ENCODE measurements at regions not wholly inside any gene's neighbourhood (a gene's known extent, or its start where the extent isn't known, plus 50 kb on each side); places are given as distances from the start of the nearest gene placed in this dataset.

GRCh38 chr13:112236016-112236415 lies 140.1 kb upstream of the SPACA7 start:
- intact Hi-C loops (cut with DNase I; ENCODE audit: low total_unique reads): no loop called here
- Histone ChIP-seq H3K4me3 (no peak overlapping the region), H3K27me3 (no peaks in the 10 kb centered on the region), H3K4me1 (no peaks in the 10 kb centered on the region), H3K27ac (no peak overlapping the region), H3K36me3 (ENCODE audit: low read depth, missing control alignments) (no peaks in the 10 kb centered on the region), H3K9me3 (no peaks in the 10 kb centered on the region)
- DNase-seq: no peak
- WGBS, 2 donors: 70 to 86% methylated on average over 7 of the region's 7 CpGs
- TF ChIP-seq CTCF (IDR thresholded peaks at IDR 0.05) (no peak), POLR2A (IDR thresholded peaks at IDR 0.05) (no peak)

GRCh38 chr13:112236539-112237197 lies 139.5 kb upstream of the SPACA7 start:
- no peak for DNase-seq
- Histone ChIP-seq H3K27ac (no peak overlapping the region), H3K27me3 (no peaks in the 10 kb centered on the region), H3K4me1 (no peaks in the 10 kb centered on the region), H3K9me3 (no peaks in the 10 kb centered on the region), H3K4me3 (no peak overlapping the region), H3K36me3 (ENCODE audit: low read depth, missing control alignments) (no peaks in the 10 kb centered on the region)
- TF ChIP-seq CTCF (IDR thresholded peaks at IDR 0.05): no peak
- no peak for TF ChIP-seq POLR2A (IDR thresholded peaks at IDR 0.05)
- WGBS, 2 donors: 88 to 94% methylated on average over 11 of the region's 11 CpGs
- intact Hi-C loops (cut with DNase I; ENCODE audit: low total_unique reads): no loop called here

- intact Hi-C loops (cut with DNase I; ENCODE audit: low total_unique reads): no loop called here
- 93% methylated on average over 17 of the region's 18 CpGs; no CpG with 5 or more reads in 1 of the 2 donors for WGBS, 2 donors
Observed at GRCh38 chr13:112238436-112238995, 137.6 kb upstream of the SPACA7 start.

GRCh38 chr13:112240076-112240475 lies 136.1 kb upstream of the SPACA7 start:
- no peaks in the 10 kb centered on the region for H3K36me3 ChIP-seq (ENCODE audit: low read depth, missing control alignments)
- no peak overlapping the region for H3K4me3 ChIP-seq
- DNase-seq: peak; percentile 15
- no peaks in the 10 kb centered on the region for H3K9me3 ChIP-seq
- H3K27ac ChIP-seq: no peak overlapping the region
- intact Hi-C loops (cut with DNase I; ENCODE audit: low total_unique reads): no loop called here
- WGBS, 2 donors: 35 to 57% methylated on average over 6 of the region's 6 CpGs
- H3K4me1 ChIP-seq: no peaks in the 10 kb centered on the region
- no peak for TF ChIP-seq CTCF (IDR thresholded peaks at IDR 0.05)
- TF ChIP-seq POLR2A (IDR thresholded peaks at IDR 0.05): no peak
- no peaks in the 10 kb centered on the region for H3K27me3 ChIP-seq

More at GRCh38 chr13:112238436-112238995, 137.6 kb upstream of the SPACA7 start:
- Histone ChIP-seq H3K4me3 (no peak overlapping the region), H3K36me3 (ENCODE audit: low read depth, missing control alignments) (no peaks in the 10 kb centered on the region), H3K9me3 (no peaks in the 10 kb centered on the region), H3K4me1 (no peaks in the 10 kb centered on the region), H3K27ac (no peak overlapping the region), H3K27me3 (no peaks in the 10 kb centered on the region)
- TF ChIP-seq POLR2A (IDR thresholded peaks at IDR 0.05) (no peak), CTCF (IDR thresholded peaks at IDR 0.05) (no peak)
- no peak for DNase-seq

GRCh38 chr13:112241288-112241687 lies 134.9 kb upstream of the SPACA7 start:
- H3K36me3 ChIP-seq (ENCODE audit: low read depth, missing control alignments): no peaks in the 10 kb centered on the region
- DNase-seq: peak; percentile 14

More at GRCh38 chr13:112241288-112241687, 134.9 kb upstream of the SPACA7 start:
- Histone ChIP-seq H3K27me3 (no peaks in the 10 kb centered on the region), H3K9me3 (no peaks in the 10 kb centered on the region), H3K4me3 (no peak overlapping the region), H3K4me1 (no peaks in the 10 kb centered on the region), H3K27ac (no peak overlapping the region)
- TF ChIP-seq CTCF (IDR thresholded peaks at IDR 0.05): no peak
- no peak for TF ChIP-seq POLR2A (IDR thresholded peaks at IDR 0.05)
- intact Hi-C loops (cut with DNase I; ENCODE audit: low total_unique reads): no loop called here
- 57 to 58% methylated on average over 19 to 20 of the region's 20 CpGs for WGBS, 2 donors

All from testis (tissue), 2 donors.